ENCODE measurements at regions not wholly inside any gene's neighbourhood (a gene's known extent, or its start where the extent isn't known, plus 50 kb on each side); places are given as distances from the start of the nearest gene placed in this dataset.
"Not testable (repeated sequence)": the region's sequence is repeated elsewhere in the genome, so short reads cannot be mapped to it uniquely, and the experiment has no call there.

DNA sequence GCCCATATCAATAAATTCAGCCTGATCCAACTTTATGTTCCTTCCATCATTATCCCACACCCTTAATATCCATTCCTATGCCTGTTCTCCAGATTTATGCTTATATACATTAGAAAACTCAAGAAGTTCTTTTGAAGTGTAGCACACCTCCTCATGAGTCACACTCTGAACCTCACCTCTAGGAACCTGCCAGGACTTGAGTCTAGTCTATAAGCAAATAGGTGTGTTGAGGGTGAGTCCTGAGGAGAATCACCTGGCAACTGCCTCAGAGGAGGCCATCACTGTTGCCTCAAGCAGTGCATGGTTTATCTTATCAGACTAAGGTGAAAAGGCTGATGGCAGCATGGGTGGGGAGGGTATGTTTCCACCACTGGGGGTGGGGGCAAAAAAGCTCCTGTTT is 496.7 kb downstream of the C6orf118 start:
- DNase-seq = no peak

DNA sequence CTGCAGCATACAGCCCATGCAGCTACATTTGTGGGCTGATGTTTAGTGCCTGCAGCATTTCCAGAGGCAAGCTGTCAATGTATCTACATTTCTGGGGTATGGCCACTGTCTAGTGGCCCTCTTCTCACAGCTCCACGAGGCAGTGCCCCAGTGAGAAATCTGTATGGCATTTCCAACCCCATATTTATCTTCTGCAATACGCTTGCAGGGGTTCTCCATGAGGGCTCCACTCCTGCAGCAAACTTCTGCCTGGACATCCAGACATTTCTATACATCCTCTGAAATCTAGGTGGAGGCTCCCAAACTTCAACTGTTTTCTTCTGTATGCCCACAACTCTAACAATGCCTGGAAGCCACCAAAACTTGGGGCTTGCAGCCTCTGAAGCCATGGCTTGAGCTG is 502.3 kb downstream of the C6orf118 start:
- no peak for DNase-seq

DNA sequence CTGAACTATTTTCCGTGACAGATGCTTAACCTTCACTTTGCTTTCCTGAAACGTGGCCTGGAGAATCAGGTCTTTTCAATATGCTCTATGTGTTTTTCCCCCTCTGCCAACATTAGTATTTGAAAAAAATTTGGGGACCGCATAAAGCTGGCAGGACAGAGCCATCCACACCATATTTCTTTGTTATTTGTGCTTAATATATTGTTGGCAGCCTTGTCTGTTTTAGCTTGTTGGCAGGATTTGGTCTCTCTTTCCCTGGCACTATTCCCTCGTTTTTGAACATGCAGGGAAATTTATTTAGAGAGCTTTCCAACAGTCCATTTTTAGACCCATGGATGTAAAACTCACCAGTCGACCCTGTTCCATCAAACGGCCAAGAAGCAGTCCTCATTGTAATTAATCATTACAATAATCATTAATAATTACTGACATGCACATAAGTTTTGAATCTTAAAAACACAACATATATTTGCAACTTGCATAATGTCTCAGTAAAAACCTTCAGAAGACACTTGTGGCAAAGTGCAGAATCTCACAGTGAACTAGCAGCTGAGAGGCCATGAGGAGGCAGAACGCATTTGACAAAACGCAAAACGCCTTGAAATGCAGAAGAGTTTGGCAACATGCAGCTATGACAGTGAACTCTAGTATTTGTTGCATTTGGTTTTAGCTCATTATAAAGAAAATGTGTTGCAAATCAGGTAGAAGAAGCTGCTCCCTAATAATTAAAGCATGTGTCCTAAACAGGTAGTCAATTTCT is 514.2 kb downstream of the C6orf118 start:
- peak; percentile 70 for DNase-seq

DNA sequence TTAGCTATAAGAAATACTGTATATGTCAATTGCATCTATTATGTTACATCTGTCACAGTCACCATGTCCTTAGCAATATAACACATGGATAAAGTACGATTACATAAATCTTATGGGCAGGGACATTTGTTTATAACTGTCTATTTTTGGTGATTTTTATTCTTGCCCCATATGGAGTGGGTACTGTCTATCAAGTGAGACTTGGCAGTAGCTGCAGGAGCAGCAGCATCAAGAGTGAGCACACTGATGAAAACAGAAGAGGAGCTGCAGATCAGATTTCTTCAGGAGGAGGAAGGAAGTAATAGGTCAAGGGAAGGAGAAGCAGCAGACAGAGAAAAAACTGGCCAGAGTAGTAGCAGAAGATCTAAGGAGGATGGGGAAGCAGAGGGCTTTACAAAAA is 516.7 kb downstream of the C6orf118 start:
- DNase-seq = no peak

DNA sequence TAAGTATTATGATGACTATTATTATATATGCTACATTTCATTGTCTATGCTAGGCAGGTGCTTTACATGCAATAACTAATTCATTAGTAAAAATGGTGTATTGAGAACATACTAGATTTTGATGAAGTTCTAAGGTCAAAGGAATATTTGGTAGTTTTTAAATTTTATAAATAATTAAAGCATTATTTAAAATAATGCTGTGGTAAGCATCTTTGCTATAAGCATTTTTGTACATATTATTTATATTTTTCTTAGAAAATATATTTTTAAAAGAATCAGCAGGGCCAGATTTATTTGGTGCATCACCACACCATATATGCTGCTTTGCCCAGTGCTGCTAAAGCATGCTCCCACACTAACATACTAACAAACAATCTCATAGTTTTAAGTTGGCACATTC is 517.9 kb downstream of the C6orf118 start:
- DNase-seq = no peak

DNA sequence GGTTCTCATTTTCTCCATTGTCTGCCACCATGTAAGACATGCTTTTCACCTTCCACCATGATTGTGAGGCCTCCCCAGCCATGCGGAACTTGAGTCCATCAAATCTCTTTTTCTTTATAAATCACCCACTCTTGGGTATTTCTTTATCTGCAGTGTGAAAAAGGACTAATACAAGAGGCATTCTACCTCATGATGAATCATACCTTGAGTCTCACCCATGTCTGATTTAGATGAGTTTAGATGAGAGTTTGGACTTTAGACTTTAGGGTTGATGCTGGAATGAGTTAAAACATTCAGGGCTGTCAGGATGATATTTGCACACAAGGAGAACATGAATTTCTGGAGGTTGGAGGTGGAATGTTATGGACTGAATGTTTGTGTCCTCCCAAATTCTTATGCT is 545.6 kb downstream of the C6orf118 start:
- DNase-seq = no peak

DNA sequence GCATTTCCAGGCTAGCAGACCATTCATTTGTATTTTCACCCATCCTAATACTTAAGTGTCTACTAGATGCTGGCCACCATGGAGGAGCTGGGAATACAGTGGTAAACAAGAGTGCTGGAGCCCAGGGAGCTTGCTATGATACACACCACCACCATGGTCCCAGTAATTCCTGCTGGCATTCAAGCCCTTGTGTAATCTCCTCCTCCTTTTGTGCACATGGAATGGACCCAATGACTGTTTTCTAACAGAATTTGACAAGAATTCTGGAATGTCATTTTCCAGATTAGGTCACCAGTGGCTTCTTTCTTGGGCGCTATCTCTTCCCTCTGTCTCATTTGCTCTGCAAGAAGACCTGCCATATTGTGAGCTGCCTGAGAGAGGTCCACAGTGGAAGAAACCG is 552.0 kb downstream of the C6orf118 start:
- no peak for DNase-seq

DNA sequence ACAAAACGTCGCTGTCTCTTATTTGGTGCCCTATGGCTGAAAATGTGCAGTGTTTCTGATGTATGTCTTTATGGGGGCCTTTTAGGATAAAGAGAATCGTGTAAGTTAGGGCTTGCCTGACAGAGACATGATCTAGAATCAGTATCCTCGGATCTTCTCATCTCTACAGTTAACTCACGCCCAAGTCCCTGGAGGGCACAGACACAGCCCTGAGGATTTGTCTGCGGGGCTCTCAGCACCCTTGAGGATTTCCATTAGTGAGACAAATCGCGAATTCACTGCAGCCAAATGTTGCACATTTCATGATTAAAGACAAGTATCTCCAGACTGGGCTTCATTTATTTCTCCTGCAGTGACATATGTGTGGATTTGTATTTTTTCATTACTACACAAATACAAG is 552.7 kb downstream of the C6orf118 start:
- no peak for DNase-seq

DNA sequence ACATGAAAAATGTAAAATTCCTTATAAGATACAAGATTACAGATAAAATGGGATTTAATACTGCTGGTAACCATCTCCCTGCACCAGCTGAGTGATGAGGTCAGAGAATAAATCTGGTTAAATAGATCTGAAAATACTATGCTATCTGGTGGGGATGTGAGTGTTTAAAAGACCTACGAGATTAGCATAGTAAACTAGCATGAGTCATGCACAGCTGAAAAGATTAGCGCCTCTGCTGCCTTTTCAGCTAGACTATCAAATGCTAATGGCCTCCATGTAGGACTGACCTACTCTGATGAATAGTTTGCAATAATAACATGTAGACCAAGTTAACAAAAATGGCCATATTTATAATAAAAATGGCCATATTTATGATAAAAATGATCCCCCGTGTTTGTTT is 553.3 kb downstream of the C6orf118 start:
- DNase-seq = no peak

DNA sequence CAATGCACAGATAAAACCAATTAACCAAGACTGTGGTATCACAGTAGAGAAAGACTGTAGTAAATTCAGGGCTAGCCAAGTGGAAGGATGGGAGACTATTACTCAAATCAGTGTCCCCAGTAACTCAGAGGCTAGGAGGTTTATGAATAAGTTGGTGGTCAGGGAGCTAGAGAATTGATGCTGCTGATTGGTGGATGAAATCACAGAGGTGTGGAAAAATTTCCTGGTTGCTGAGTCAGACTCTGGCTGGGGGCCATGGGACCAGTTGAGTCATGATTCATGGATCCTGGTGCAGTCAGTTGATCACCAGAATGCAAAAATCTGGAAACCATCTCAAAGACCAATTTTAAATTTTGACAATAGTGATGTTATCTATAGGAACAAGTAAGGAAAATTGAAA is 555.9 kb downstream of the C6orf118 start:
- DNase-seq = no peak

DNA sequence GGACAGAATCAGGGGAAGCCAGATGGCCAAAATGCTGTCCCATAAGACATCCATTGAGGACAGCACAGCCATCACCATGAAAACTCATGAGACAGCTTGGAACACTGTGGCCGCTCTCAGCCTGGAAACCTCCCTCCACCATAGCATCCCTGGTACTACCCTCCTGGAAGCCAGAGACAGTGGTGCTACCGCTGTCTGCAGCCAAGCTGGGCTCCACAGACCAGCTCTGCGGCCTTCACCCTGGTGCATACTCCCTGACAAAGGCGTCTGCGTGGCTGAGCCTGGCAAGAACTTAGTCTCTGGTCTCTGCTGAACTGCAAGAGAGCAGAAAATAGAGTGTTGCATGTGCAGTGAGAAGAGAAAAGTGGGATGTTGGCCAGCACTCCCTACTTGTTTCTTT is 558.0 kb downstream of the C6orf118 start:
- DNase-seq = no peak

DNA sequence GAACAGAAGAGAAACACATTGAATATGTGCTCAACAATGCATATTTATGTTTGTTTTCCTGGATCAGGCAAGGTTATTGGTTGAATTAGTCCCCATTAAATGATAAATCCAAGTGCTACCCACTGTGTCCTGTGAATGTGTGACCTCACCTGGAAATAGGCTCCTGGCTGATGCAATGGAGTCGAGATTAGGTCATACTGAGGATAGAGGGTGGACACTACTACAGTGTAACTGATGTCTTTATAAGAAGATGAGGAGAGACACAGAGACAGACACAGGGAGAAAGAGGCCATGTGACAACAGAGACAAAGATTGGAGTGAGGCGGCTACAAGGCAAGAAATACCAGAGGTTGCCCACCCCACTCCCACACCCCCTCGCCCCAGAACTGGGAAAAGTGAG is 559.3 kb downstream of the C6orf118 start:
- DNase-seq = no peak

DNA sequence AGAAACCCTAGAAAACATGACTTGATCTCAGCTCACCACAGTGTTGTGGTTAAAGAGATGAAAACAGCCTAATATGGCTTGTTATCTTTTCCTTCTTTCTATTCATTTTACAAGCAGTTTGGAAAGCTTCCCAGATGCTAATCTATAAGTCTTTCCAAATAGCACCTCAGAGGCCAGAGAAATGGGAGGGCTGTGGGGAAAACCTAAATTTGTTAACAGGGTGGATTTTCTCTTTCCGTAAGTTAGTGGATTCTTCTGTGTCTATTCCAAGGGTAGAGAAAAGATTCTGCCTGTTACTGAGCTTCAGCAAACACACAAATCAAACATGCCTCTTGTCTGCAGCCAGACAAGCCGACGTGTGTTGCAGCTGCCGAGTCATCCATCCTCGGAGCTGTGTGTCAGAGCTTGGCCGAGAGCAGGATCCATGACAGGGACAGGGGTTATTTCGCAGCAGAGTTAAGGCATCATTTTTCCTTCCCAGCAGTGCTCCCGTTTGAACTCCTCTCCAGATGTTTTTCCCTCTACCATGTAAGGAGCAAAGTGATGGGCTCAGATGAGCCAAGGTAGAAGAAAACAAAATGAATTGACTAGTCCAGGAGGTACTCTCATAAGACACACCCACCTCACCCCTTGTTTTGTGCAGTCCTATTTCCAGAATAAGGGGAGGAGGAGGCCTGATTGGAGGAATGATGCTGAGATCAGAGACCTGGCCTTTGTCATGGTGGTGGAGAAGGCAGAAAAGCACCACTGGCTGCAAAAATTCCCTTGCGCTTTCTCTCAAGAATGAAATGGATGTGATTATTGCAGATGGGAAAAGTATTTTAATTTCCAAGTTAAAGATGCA is 560.0 kb downstream of the C6orf118 start:
- peak; percentile 93 for DNase-seq

DNA sequence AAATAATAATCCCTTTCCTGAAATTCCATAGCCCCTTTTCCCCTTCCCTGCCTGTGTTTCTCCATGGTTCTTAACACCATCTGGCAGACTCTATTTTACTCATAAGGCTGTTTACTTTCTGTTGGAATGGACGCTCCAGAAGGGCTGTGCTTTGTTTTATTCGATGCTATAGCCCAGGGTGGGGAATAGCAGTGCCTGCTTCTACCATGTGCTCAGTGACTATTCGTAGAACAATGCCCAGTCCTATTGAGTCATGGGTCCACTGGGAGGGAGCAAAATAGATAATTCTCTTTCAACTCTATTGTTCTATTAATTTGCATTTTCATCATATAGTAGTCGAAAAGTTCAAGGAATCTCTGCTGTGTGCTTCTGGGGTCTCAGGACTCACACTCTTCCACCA is 565.1 kb downstream of the C6orf118 start:
- no peak for DNase-seq

DNA sequence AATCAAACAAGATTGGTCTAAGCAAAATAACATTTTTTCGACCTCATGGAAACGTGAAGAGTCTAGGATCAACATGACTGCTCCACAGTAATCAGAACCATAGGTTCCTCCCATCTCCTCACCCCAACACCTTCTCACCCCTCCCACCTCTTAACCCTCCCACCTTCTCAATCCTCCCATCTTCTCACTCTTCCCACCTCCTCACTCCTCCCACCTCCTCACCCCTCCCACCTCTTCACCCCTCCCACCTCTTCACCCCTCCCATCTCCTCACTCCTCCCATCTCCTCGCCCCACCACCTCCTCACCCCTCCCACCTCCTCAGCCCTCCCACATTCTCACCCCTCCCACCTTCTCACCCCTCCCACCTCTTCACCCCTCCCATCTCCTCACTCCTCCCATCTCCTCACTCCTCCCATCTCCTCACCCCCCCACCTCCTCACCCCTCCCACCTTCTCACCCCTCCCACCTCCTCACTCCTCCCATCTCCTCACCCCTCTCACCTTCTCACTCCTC is 567.4 kb downstream of the C6orf118 start:
- no peak for DNase-seq

DNA sequence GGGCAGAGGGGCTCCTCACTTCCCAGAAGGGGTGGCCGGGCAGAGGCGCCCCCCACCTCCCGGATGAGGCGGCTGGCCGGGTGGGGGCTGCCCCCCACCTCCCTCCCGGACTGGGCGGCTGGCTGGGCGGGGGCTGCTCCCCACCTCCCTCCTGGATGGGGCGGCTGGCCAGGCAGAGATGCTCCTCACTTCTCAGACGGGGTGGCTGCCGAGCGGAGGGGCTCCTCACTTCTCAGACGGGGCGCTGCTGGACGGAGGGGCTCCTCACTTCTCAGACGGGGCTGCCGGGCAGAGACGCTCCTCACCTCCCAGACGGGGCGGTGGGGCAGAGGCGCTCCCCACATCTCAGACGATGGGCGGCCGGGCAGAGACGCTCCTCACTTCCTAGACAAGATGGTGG is 573.3 kb downstream of the C6orf118 start:
- DNase-seq = not testable (repeated sequence)

DNA sequence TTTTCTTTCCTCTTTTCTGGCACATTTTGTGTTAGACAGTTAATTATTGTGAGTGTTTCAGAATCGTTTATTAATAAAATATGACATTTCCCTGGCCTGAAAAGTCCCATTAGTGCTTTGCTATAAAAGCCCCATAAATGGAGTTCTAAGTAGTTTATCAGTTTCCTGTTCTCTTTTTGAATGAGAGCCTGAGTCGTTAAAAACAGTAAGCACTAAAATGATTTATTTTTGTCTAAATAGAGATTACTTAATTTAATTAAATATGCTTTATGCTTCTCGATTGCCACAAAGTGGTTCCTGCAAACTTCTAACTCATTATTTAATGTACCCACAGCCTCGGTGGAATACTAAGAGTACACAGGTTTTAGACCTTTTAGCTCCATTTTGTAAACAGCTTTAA is 577.9 kb downstream of the C6orf118 start:
- no peak for DNase-seq

DNA sequence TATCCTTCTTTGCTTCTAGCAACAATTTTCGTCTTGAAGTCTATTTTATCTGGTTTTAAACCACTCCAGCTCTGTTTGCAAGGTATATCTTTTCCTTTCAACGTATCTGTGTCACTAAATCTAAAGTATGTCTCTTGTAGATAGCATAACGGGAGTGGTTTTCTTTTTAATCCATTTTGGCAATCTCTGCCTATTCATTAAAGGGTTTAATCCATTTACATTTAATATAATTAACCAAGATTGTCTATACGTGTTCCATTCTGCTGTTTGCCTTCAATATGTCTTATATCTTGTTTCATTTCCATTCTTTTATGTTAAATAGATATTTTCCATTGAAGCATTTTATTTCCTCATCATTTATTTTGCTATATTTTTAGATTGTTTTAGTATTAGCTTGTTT is 587.9 kb downstream of the C6orf118 start:
- DNase-seq = no peak

DNA sequence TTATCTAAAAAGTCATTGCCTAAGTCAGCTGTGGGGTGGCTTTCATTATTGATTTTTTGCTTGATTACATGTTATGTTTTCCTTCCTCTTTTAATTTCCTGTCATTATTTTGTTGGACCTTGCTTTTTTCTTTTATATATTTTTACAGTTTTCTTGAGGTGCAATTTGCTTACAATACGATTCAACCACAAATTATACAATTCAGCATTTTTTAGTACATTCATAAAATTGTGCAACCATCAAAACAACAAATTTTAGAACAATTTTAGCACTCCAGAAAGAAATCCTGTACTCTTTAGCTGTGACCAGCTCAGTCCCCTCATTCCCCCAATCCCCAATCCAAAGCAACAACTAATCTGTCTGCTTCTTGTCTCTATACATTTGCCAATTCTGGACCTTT is 608.9 kb downstream of the C6orf118 start:
- DNase-seq = no peak

DNA sequence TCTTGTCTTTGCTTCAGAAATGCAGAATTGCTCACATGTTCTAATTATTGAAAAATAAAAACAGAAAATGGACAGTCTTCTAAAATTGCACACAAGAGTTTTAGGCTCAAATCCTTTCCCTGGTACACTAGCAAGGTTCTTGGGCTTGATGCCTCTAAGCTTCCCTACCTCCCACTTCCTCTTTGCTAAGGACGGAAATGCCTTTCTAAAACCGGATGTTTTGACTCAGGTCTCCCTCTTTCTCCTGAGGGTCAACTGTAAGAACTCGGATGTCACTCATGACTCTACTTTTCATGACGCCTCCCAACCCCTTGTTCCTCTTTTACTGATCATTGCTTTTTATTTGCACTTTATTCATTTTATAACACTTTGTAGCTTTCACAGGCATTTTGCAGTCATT is 613.5 kb downstream of the C6orf118 start:
- no peak for DNase-seq

DNA sequence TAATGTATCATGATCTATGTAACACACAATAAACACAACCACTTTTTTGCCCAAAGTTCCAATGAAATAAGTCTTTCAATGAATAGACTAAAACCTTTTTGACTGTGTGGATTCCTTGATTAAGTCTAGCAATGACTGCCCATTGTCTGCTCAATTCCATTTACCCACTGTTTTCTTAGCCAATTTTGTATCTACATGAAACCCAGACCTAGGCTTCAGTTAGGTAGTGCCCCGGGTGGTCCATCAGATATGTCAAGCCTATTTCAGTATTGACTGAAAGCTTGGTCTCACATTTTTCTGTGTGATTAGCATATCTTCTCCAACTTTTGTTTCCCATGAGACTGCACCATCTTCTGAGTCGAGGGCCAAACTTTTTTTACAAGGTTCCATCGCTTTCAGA is 615.0 kb downstream of the C6orf118 start:
- DNase-seq = no peak

DNA sequence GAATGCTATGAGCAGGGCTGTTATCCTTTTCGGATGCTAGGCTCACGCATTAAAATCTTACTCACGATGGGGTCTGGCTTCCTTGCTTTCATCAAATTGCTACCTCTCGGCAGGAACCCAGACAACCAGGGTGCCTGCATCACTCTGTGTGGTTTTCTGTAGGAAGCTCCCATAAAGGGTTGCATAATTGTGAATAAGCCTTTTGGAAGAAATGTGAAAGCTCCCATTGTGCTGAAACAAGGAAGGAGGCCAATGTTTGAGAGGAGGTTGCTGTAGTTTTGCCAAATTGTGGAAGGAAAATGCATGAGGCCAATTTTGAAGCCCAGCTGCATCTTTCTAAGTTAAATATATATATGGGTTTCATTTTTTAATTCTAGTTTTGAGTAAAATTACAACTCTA is 615.5 kb downstream of the C6orf118 start:
- peak; percentile 28 for DNase-seq

DNA sequence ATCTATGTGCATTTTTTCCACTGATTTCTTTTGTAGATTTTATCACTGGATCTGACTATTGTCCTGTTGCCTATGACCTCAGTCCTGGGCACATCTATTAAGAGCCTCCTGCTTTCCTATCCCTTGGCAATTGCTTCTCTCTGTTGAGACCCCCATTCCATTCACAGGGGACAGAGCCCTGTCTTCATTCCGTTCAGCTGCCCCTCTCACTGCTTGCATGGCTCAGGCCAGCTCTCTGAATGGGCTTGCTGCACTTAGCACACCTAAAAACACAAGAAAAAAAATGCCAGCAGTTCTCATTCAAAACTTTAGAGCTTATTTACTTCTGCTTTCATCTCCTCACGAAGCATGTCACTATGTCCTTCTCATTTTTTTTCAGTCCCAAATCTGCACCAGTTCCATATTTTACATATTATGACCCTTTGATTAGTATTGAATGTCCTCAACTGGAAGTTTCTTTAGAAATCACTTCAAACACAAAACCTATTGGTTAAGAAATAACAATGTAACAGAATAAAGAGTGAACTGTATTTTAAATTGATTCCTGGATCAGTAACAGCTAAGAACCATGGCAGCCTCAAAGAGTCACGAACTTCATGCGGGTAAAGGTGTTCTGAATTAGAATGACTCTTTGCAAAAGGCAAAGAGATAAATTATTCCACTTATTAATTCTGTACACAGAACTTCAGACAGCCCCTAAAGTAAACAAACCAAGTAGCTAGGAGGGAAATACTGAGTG is 616.5 kb downstream of the C6orf118 start:
- DNase-seq = no peak
